ENCODE measurements at regions not wholly inside any gene's neighbourhood (a gene's known extent, or its start where the extent isn't known, plus 50 kb on each side); places are given as distances from the start of the nearest gene placed in this dataset.

GRCh38 chr2:55995211-55995610 lies 71.6 kb upstream of the EFEMP1 start:
- TF ChIP-seq CTCF (IDR thresholded peaks at IDR 0.05; ENCODE audit: insufficient read depth, low read length, poor library complexity, severe bottlenecking) (no peak), EZH2phosphoT487 (conservative IDR thresholded peaks at IDR 0.05; ENCODE audit: low read length) (no peak)
